Brain microvascular endothelial cell (primary cell): ENCODE measurements at regions not wholly inside any gene's neighbourhood (a gene's known extent, or its start where the extent isn't known, plus 50 kb on each side); places are given as distances from the start of the nearest gene placed in this dataset.

ENCODE experiments used
- DNase-seq: peaks from one replicate; pipeline ENCODE4 v3.0.0-alpha.2; 2020
- H3K27ac ChIP-seq: fragments of 250-450 bp; sonication (Bioruptor Pico); 2 replicates; pipeline ENCODE4 v1.5.1; 2020; ENCODE audit warnings: mild to moderate bottlenecking, moderate library complexity
- H3K27me3 ChIP-seq: fragments of 250-450 bp; sonication (Bioruptor Pico); replicated peaks from 2 replicates; pipeline ENCODE4 v1.5.1; 2020; ENCODE audit warnings: mild to moderate bottlenecking
- H3K36me3 ChIP-seq: fragments of 250-450 bp; sonication (Bioruptor Pico); replicated peaks from 2 replicates; pipeline ENCODE4 v1.5.1; 2020; ENCODE audit warnings: mild to moderate bottlenecking
- H3K4me3 ChIP-seq: 2 replicates; pipeline ENCODE4 v1.5.1; 2011; ENCODE audit warnings: low read depth, mild to moderate bottlenecking, control low read depth, low read length, moderate library complexity
- in situ Hi-C: cut with HindIII; loops from 2 replicates; pipeline ENCODE4 v1.10.0; 2017; ENCODE audit warnings: low sequenced_read_pairs, low pct_ligation_motif_present
- TF ChIP-seq, protein P1 (sequence below): IDR thresholded peaks from 2 replicates; pipeline ENCODE4 v1.5.1; 2011; ENCODE audit warnings: low read depth, mild to moderate bottlenecking, moderate library complexity, low read length, control low read depth, inconsistent platforms; ENCODE audit errors: missing control alignments

DNA sequence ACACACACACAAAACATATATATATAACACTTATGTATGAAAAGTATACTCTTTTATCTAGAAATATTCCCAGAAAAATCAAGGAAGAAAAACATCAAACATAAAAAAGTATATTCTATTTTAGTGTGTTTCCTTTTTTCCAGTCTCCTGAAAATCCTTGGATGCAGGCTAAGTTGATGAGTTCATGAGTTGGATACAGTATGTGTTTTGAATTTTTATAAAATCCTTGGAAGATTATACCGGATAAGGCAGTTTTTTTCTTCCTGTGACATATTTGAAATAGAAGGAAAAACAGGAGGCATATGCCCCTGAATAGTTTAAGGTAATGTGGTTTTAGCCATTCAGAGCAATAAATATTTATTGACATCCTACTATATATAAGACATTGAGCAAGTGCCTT lies 203.6 kb downstream of the SNX18 start:
- in situ Hi-C loops: no loop called here

DNA sequence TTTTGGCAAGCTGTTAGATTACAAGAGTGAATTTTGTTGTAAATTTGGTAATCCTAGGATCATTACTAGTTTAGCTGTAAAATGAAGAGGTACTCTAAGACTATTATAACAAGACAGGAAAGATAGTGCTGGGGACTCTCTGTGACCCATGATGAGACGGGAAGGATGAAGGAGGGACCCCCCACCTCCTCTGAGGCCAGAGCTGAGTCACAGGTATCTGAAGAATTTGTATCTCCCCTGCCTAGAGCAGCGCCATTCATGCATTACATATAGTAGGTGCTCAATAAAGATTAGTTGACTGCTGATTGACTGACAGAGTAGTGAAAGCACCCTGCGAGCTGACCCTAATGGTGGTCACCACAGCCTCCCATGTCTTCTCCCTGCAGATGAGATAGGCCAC lies 202.8 kb downstream of the SNX18 start:
- no peak for DNase-seq
- Histone ChIP-seq H3K27ac (peak overlapping the region; percentile 93), H3K4me3 (no peak overlapping the region), H3K36me3 (no peaks in the 10 kb centered on the region), H3K27me3 (no peaks in the 10 kb centered on the region)
- TF ChIP-seq, protein P1, sequence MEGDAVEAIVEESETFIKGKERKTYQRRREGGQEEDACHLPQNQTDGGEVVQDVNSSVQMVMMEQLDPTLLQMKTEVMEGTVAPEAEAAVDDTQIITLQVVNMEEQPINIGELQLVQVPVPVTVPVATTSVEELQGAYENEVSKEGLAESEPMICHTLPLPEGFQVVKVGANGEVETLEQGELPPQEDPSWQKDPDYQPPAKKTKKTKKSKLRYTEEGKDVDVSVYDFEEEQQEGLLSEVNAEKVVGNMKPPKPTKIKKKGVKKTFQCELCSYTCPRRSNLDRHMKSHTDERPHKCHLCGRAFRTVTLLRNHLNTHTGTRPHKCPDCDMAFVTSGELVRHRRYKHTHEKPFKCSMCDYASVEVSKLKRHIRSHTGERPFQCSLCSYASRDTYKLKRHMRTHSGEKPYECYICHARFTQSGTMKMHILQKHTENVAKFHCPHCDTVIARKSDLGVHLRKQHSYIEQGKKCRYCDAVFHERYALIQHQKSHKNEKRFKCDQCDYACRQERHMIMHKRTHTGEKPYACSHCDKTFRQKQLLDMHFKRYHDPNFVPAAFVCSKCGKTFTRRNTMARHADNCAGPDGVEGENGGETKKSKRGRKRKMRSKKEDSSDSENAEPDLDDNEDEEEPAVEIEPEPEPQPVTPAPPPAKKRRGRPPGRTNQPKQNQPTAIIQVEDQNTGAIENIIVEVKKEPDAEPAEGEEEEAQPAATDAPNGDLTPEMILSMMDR: no peak
- in situ Hi-C loops: no loop called here

More for the DNA sequence above, 203.6 kb downstream of the SNX18 start:
- no peak overlapping the region for H3K27ac ChIP-seq
- H3K36me3 ChIP-seq: no peaks in the 10 kb centered on the region
- H3K27me3 ChIP-seq: no peaks in the 10 kb centered on the region
- no peak for DNase-seq
- H3K4me3 ChIP-seq: no peak overlapping the region
- TF ChIP-seq, protein P1: no peak

GRCh38 chr5:54719384-54720283 lies 202.1 kb downstream of the SNX18 start:
- Histone ChIP-seq H3K27me3 (no peaks in the 10 kb centered on the region), H3K36me3 (no peaks in the 10 kb centered on the region), H3K27ac (peak overlapping the region; percentile 93), H3K4me3 (no peak overlapping the region)
- peak; percentile 91 for DNase-seq
- TF ChIP-seq, protein P1: no peak
- in situ Hi-C loops: no loop called here

GRCh38 chr5:54718656-54719055 lies 201.1 kb downstream of the SNX18 start:
- no peaks in the 10 kb centered on the region for H3K36me3 ChIP-seq
- in situ Hi-C loops: no loop called here
- no peak overlapping the region for H3K4me3 ChIP-seq
- DNase-seq: peak; percentile 29
- TF ChIP-seq, protein P1: no peak
- no peak overlapping the region for H3K27ac ChIP-seq
- H3K27me3 ChIP-seq: no peaks in the 10 kb centered on the region

GRCh38 chr5:54717870-54718269 lies 200.3 kb downstream of the SNX18 start:
- TF ChIP-seq, protein P1: no peak
- no peak overlapping the region for H3K27ac ChIP-seq
- DNase-seq: no peak
- in situ Hi-C loops: no loop called here
- no peaks in the 10 kb centered on the region for H3K27me3 ChIP-seq
- no peaks in the 10 kb centered on the region for H3K36me3 ChIP-seq
- H3K4me3 ChIP-seq: no peak overlapping the region
